B cell (primary cell): ENCODE measurements at regions not wholly inside any gene's neighbourhood (a gene's known extent, or its start where the extent isn't known, plus 50 kb on each side); places are given as distances from the start of the nearest gene placed in this dataset.

Source experiments
- ATAC-seq: fragments of 200-7000 bp; cut with Tn5 transposase; one replicate; pipeline ENCODE4 v1.10.0; 2021; ENCODE audit warnings: low read depth, mild to moderate bottlenecking, moderate number of reproducible peaks, moderate library complexity
- CTCF ChIA-PET: fragments of 350-600 bp; sonication (Branson Sonifier 250); formaldehyde crosslinking; loops from one replicate; lab custom pipeline; 2021; ENCODE audit warnings: antibody characterized with exemption, inconsistent platforms; lab: Charles Lee
- POLR2A ChIA-PET: fragments of 350-600 bp; sonication (Branson Sonifier 250); formaldehyde crosslinking; loops from one replicate; lab custom pipeline; 2021; ENCODE audit warnings: antibody characterized with exemption; lab: Charles Lee
- DNase-seq: peaks from one replicate; pipeline ENCODE4 v3.0.0; 2013
- H2AFZ ChIP-seq: 2 replicates; pipeline ENCODE4 v1.6.1; 2012; ENCODE audit warnings: mild to moderate bottlenecking, low read depth, low read length; ENCODE audit not compliant: insufficient read depth, poor library complexity, severe bottlenecking
- H3K27ac ChIP-seq, 2 donors: 1 replicate in 1 of 2; 2 replicates in 1 of 2; pipeline ENCODE4 v1.5.1; 2012 to 2013; ENCODE audit warnings: low read length in 2 of 2, mild to moderate bottlenecking in 2 of 2, moderate library complexity in 1 of 2
- H3K27me3 ChIP-seq, 4 experiments: fragments of 200-600 bp in 1 of 4; sonication (generic) in 1 of 4; replicated peaks in 1 of 4; 1 replicate in 2 of 4; 2 replicates in 2 of 4; pipeline versions ENCODE4 v1.6.1 to v1.7.0; 2013 to 2016; ENCODE audit warnings: low read length in 3 of 4, mild to moderate bottlenecking in 2 of 4, mixed read lengths in 1 of 4, moderate library complexity in 1 of 4; ENCODE audit not compliant: insufficient read depth in 4 of 4, control insufficient read depth in 3 of 4; ENCODE audit errors: control extremely low read depth in 1 of 4
- H3K36me3 ChIP-seq, 2 experiments: replicated peaks in 1 of 2; 1 replicate in 1 of 2; 2 replicates in 1 of 2; pipeline versions ENCODE4 v1.6.1 to v1.7.1; 2013; ENCODE audit warnings: low read length in 1 of 2; ENCODE audit not compliant: insufficient read depth in 2 of 2, control insufficient read depth in 1 of 2; ENCODE audit errors: control extremely low read depth in 1 of 2, extremely low read depth in 1 of 2
- H3K4me1 ChIP-seq, 2 donors: fragments of 200-600 bp in 1 of 2; sonication (generic) in 1 of 2; 1 replicate in 1 of 2; 2 replicates in 1 of 2; pipeline versions ENCODE4 v1.5.1 to v1.6.1; 2013 to 2017; ENCODE audit warnings: low read length in 2 of 2; ENCODE audit not compliant: control insufficient read depth in 2 of 2, insufficient read depth in 2 of 2
- H3K4me2 ChIP-seq: replicated peaks from 2 replicates; pipeline ENCODE3; 2012; ENCODE audit warnings: mild to moderate bottlenecking, low read depth, low read length; ENCODE audit not compliant: poor library complexity, severe bottlenecking
- H3K4me3 ChIP-seq, 5 experiments: fragments of 200-600 bp in 1 of 5; sonication (generic) in 1 of 5; 1 replicate in 3 of 5; 2 replicates in 2 of 5; pipeline versions ENCODE4 v1.5.1 to v1.7.0; 2011 to 2016; ENCODE audit warnings: low read length in 4 of 5, mild to moderate bottlenecking in 4 of 5, low read depth in 2 of 5, control low read depth in 1 of 5, moderate library complexity in 1 of 5; ENCODE audit not compliant: insufficient read depth in 1 of 5; ENCODE audit errors: control extremely low read depth in 1 of 5, extremely low read depth in 1 of 5
- H3K79me2 ChIP-seq: fragments of 200-600 bp; sonication (generic); one replicate; pipeline ENCODE4 v1.6.0; 2016; ENCODE audit warnings: low read length; ENCODE audit not compliant: control insufficient read depth, insufficient read depth
- H3K9ac ChIP-seq: fragments of 200-600 bp; sonication (generic); 2 replicates; pipeline ENCODE4 v1.6.1; 2017; ENCODE audit warnings: mild to moderate bottlenecking, low read length, moderate library complexity
- H3K9me3 ChIP-seq, 3 donors: one replicate each; pipeline versions ENCODE4 v1.6.1 to v1.7.1; 2013; ENCODE audit warnings: low read length in 2 of 3; ENCODE audit not compliant: control insufficient read depth in 2 of 3, insufficient read depth in 1 of 3; ENCODE audit errors: control extremely low read depth in 1 of 3
- H4K20me1 ChIP-seq: 2 replicates; pipeline ENCODE4 v1.6.0; 2012; ENCODE audit warnings: mild to moderate bottlenecking, low read length; ENCODE audit not compliant: insufficient read depth, control insufficient read depth, poor library complexity, severe bottlenecking
- H3K27ac Mint-ChIP-seq: one replicate; pipeline ENCODE4 v1.8.0; 2021; ENCODE audit warnings: mixed read lengths
- H3K27me3 Mint-ChIP-seq: one replicate; pipeline ENCODE4 v1.8.0; 2021; ENCODE audit warnings: mixed read lengths
- H3K4me1 Mint-ChIP-seq: one replicate; pipeline ENCODE4 v1.8.0; 2021; ENCODE audit warnings: mixed read lengths
- H3K4me3 Mint-ChIP-seq: one replicate; pipeline ENCODE4 v1.8.0; 2021; ENCODE audit warnings: mixed read lengths
- H3K9me3 Mint-ChIP-seq: one replicate; pipeline ENCODE4 v1.8.0; 2022; ENCODE audit warnings: mixed read lengths; ENCODE audit not compliant: insufficient read depth
- CTCF ChIP-seq: fragments of 200-600 bp; IDR thresholded peaks from one replicate; pipeline ENCODE4 v1.8.0; 2022; ENCODE audit warnings: antibody characterized with exemption, mild to moderate bottlenecking
- EZH2 ChIP-seq: IDR thresholded peaks from 2 replicates; pipeline ENCODE4 v1.6.1; 2012; ENCODE audit warnings: borderline replicate concordance, low read depth, mild to moderate bottlenecking, moderate library complexity, low read length; ENCODE audit not compliant: insufficient read depth, poor library complexity, severe bottlenecking
- WGBS: methylation state at CpG from one replicate; pipeline ENCODE4 v1.1.5; 2013; ENCODE audit warnings: missing lambda C conversion rate; ENCODE audit not compliant: insufficient coverage; 5-methylcytosine and 5-hydroxymethylcytosine counted together
- intact Hi-C: fragments of 100-400 bp; cut with micrococcal nuclease; formaldehyde crosslinking; loops from one replicate; pipeline ENCODE4 v1.10.0; 2022

GRCh38 chr13:73844986-73845385 lies 289.2 kb downstream of the KLF12 start:
- no peaks in the 10 kb centered on the region for H3K27me3 Mint-ChIP-seq
- H3K9me3 ChIP-seq: no peaks in the 10 kb centered on the region
- peaks cover 10% of the 10 kb centered on the region for H4K20me1 ChIP-seq
- peaks cover 13 to 17% of the 10 kb centered on the region in 2 experiments for H3K36me3 ChIP-seq
- ATAC-seq (no peak), DNase-seq (no peak)
- H3K27ac Mint-ChIP-seq: no peak overlapping the region
- CTCF ChIA-PET: interaction anchor here (1.0 to 1.2 kb wide), 2 partner anchors 9 to 442 kb away, joined by 3 to 4 read pairs; no protein-coding TSS in a partner anchor
- WGBS: no CpG with 5 or more reads among the region's 1 CpG
- POLR2A ChIA-PET: no interaction called here
- no peak for TF ChIP-seq EZH2
- no peak for TF ChIP-seq CTCF
- H3K4me1 Mint-ChIP-seq: peaks cover 13% of the 10 kb centered on the region
- H3K9ac ChIP-seq: no peak overlapping the region
- H3K4me2 ChIP-seq: no peak overlapping the region
- H3K4me1 ChIP-seq: peaks cover 5 to 7% of the 10 kb centered on the region in 2 donors
- peaks cover 21% of the 10 kb centered on the region for H3K79me2 ChIP-seq
- H3K4me3 Mint-ChIP-seq: no peak overlapping the region
- no peaks in the 10 kb centered on the region for H3K9me3 Mint-ChIP-seq
- no peak overlapping the region for H3K27ac ChIP-seq
- no peaks in the 10 kb centered on the region for H3K27me3 ChIP-seq
- no peak overlapping the region for H2AFZ ChIP-seq
- H3K4me3 ChIP-seq: no peak overlapping the region
- intact Hi-C loops: no loop called here

- Histone ChIP-seq H3K27ac (no peak overlapping the region), H3K79me2 (peaks cover 17% of the 10 kb centered on the region), H3K4me2 (no peak overlapping the region), H2AFZ (no peak overlapping the region), H3K9me3 (no peaks in the 10 kb centered on the region), H3K4me1 (no peaks in the 10 kb centered on the region), H3K27me3 (no peaks in the 10 kb centered on the region), H3K9ac (no peak overlapping the region), H4K20me1 (peaks cover 7% of the 10 kb centered on the region), H3K4me3 (no peak overlapping the region), H3K36me3 (peaks cover 15 to 20% of the 10 kb centered on the region in 2 experiments)
- Mint-ChIP-seq H3K4me1 (peaks cover 11% of the 10 kb centered on the region), H3K4me3 (no peak overlapping the region), H3K9me3 (no peaks in the 10 kb centered on the region), H3K27ac (no peak overlapping the region), H3K27me3 (no peaks in the 10 kb centered on the region)
- no CpG with 5 or more reads among the region's 4 CpGs for WGBS
- TF ChIP-seq EZH2 (no peak), CTCF (no peak)
- ChIA-PET POLR2A (no interaction called here), CTCF (interaction anchor here (1.5 to 4.4 kb wide), 2 partner anchors 76 to 444 kb away, joined by 4 to 22 read pairs; no protein-coding TSS in a partner anchor)
- intact Hi-C loops: no loop called here
- ATAC-seq (no peak), DNase-seq (no peak)
These were observed 291.6 kb downstream of the KLF12 start for GRCh38 chr13:73842626-73843025.
